Neuronal stem cell (in vitro differentiated cells): ENCODE measurements at regions not wholly inside any gene's neighbourhood (a gene's known extent, or its start where the extent isn't known, plus 50 kb on each side); places are given as distances from the start of the nearest gene placed in this dataset.

Experiments
- DNase-seq: peaks from one replicate; pipeline ENCODE4 v3.0.0-alpha.2; 2013; ENCODE audit warnings: low spot score
- H2AFZ ChIP-seq: one replicate; pipeline ENCODE4 v1.6.1; 2013; ENCODE audit warnings: mild to moderate bottlenecking, low read length, inconsistent platforms
- H2AK5ac ChIP-seq: 2 replicates; pipeline ENCODE4 v1.6.1; 2013; ENCODE audit warnings: low read depth, mild to moderate bottlenecking, inconsistent platforms, low read length, moderate library complexity, mixed read lengths
- H2BK120ac ChIP-seq: 2 replicates; pipeline ENCODE4 v1.6.1; 2013; ENCODE audit warnings: low read depth, mild to moderate bottlenecking, inconsistent platforms, low read length, moderate library complexity, mixed read lengths
- H2BK12ac ChIP-seq: one replicate; pipeline ENCODE4 v1.6.1; 2013; ENCODE audit warnings: low read length, inconsistent platforms
- H2BK15ac ChIP-seq: 2 replicates; pipeline ENCODE4 v1.6.1; 2013; ENCODE audit warnings: mild to moderate bottlenecking, low read length, inconsistent platforms, mixed read lengths
- H2BK5ac ChIP-seq: one replicate; pipeline ENCODE4 v1.6.1; 2013; ENCODE audit warnings: inconsistent platforms, mild to moderate bottlenecking, low read length, moderate library complexity
- H3K14ac ChIP-seq: one replicate; pipeline ENCODE4 v1.6.1; 2013; ENCODE audit warnings: low read length, inconsistent platforms
- H3K18ac ChIP-seq: 2 replicates; pipeline ENCODE4 v1.6.1; 2013; ENCODE audit warnings: low read length, inconsistent platforms
- H3K23ac ChIP-seq: 2 replicates; pipeline ENCODE4 v1.6.1; 2013; ENCODE audit warnings: low read depth, mild to moderate bottlenecking, mixed read lengths, low read length, inconsistent platforms; ENCODE audit not compliant: poor library complexity
- H3K27ac ChIP-seq: replicated peaks from 3 replicates; pipeline ENCODE4 v1.5.1; 2013; ENCODE audit warnings: low read length, inconsistent platforms
- H3K27me3 ChIP-seq, 3 experiments: 2 replicates each; pipeline ENCODE4 v1.6.1; 2013; ENCODE audit warnings: low read length in 3 of 3, mild to moderate bottlenecking in 2 of 3, inconsistent platforms in 1 of 3, low read depth in 1 of 3, mixed read lengths in 1 of 3, moderate library complexity in 1 of 3; ENCODE audit not compliant: control insufficient read depth in 3 of 3, insufficient read depth in 3 of 3
- H3K36me3 ChIP-seq, 2 donors: replicated peaks in 1 of 2; 2 replicates each; pipeline ENCODE4 v1.6.1; 2013; ENCODE audit warnings: low read length in 2 of 2; ENCODE audit not compliant: control insufficient read depth in 2 of 2, insufficient read depth in 2 of 2
- H3K4ac ChIP-seq: 2 replicates; pipeline ENCODE4 v1.6.1; 2013; ENCODE audit warnings: inconsistent platforms, mild to moderate bottlenecking, low read length, moderate library complexity
- H3K4me1 ChIP-seq, 2 donors: 1 replicate in 1 of 2; 2 replicates in 1 of 2; pipeline ENCODE4 v1.6.1; 2013; ENCODE audit warnings: low read length in 2 of 2, low read depth in 1 of 2; ENCODE audit not compliant: control insufficient read depth in 2 of 2, insufficient read depth in 1 of 2
- H3K4me2 ChIP-seq: one replicate; pipeline ENCODE4 v1.6.1; 2013; ENCODE audit warnings: mild to moderate bottlenecking, low read length, inconsistent platforms; ENCODE audit not compliant: insufficient read depth, poor library complexity, severe bottlenecking
- H3K4me3 ChIP-seq, 2 donors: 2 replicates each; pipeline ENCODE4 v1.5.1; 2013; ENCODE audit warnings: low read length in 2 of 2, mild to moderate bottlenecking in 2 of 2, inconsistent platforms in 1 of 2, moderate library complexity in 1 of 2
- H3K79me1 ChIP-seq: one replicate; pipeline ENCODE4 v1.6.1; 2013; ENCODE audit warnings: low read depth, mild to moderate bottlenecking, inconsistent platforms, low read length, moderate library complexity
- H3K9ac ChIP-seq: one replicate; pipeline ENCODE4 v1.6.1; 2013; ENCODE audit warnings: mild to moderate bottlenecking, low read depth, low read length, inconsistent platforms; ENCODE audit not compliant: poor library complexity
- H3K9me3 ChIP-seq, 2 donors: replicated peaks in 1 of 2; 2 replicates each; pipeline versions ENCODE3 to v1.6.1; 2013; ENCODE audit warnings: low read length in 2 of 2, mild to moderate bottlenecking in 2 of 2, inconsistent platforms in 1 of 2, low read depth in 1 of 2, mixed read lengths in 1 of 2, moderate library complexity in 1 of 2; ENCODE audit not compliant: control insufficient read depth in 2 of 2, insufficient read depth in 1 of 2
- H4K8ac ChIP-seq: one replicate; pipeline ENCODE4 v1.6.1; 2013; ENCODE audit warnings: low read depth, mild to moderate bottlenecking, inconsistent platforms, low read length, moderate library complexity
- H4K91ac ChIP-seq: one replicate; pipeline ENCODE4 v1.6.1; 2013; ENCODE audit warnings: low read length, low read depth, mild to moderate bottlenecking, inconsistent platforms; ENCODE audit not compliant: poor library complexity
- WGBS, 2 donors: extraction: QIAGEN DNeasy Blood & Tissue Kit; methylation state at CpG; one replicate each; pipeline ENCODE4 v1.1.7; 2013; ENCODE audit warnings: missing lambda C conversion rate in 2 of 2, mixed read lengths in 1 of 2; ENCODE audit not compliant: insufficient read length in 2 of 2, insufficient replicate concordance in 1 of 2; ENCODE audit errors: extremely low coverage in 2 of 2; 5-methylcytosine and 5-hydroxymethylcytosine counted together

DNA sequence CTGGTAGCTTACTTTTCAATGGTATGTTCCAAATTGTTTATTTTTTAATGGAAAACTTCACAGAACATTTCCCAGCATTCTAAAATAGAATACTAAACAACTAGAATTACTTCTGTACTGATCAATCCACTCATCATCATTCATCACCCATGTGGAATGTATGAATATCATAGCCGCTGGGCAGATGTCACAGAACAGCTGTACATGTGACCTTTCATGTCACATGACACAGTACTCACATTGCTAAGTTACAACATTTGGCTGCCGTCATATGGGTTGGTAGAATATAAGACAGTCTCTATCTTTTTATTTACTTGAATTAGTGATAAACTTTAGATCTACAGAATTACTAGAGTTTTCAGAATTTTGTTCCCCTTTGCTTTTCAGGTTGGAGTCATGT is 387.6 kb downstream of the ZEB2 start:
- Histone ChIP-seq H2AK5ac (no peak overlapping the region), H3K79me1 (no peaks in the 10 kb centered on the region), H3K27me3 (no peaks in the 10 kb centered on the region), H4K8ac (no peak overlapping the region), H3K14ac (no peak overlapping the region), H2BK12ac (no peak overlapping the region), H2BK15ac (no peak overlapping the region), H3K4ac (no peak overlapping the region), H2BK120ac (no peak overlapping the region), H3K27ac (no peak overlapping the region), H3K23ac (no peak overlapping the region), H3K9ac (no peak overlapping the region), H2BK5ac (no peak overlapping the region), H3K18ac (no peak overlapping the region), H2AFZ (no peak overlapping the region), H3K9me3 (no peaks in the 10 kb centered on the region), H3K4me1 (peaks cover 0 to 2% of the 10 kb centered on the region in 2 donors), H3K4me2 (no peak overlapping the region), H4K91ac (no peak overlapping the region), H3K4me3 (no peak overlapping the region), H3K36me3 (no peaks in the 10 kb centered on the region)
- WGBS, 2 donors = no CpG with 5 or more reads among the region's 2 CpGs
- no peak for DNase-seq

DNA sequence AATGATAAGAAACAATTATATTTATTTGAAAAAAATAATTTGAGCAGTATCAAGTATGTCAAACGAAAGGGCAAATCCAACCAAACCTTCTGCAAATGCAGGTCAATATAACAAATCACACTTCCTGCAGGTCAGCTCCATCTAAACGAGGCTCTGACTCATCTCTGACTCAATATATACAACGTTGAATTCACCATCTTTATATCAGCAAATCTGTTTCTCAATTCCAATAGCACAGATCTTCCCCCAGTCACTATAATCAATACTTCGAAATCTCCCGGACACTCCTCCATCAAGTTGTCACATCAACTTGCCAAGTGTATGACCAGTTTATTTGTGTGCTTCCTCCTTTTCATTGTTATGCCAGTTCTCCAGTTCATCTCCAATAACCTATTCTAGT is 388.9 kb downstream of the ZEB2 start:
- H2BK12ac ChIP-seq = no peak overlapping the region
- H3K9ac ChIP-seq = no peak overlapping the region
- H3K4me1 ChIP-seq = no peaks in the 10 kb centered on the region
- H3K18ac ChIP-seq = no peak overlapping the region
- H2BK5ac ChIP-seq = no peak overlapping the region
- H3K27me3 ChIP-seq = no peaks in the 10 kb centered on the region
- no peak overlapping the region for H2BK120ac ChIP-seq
- no peak for DNase-seq
- H3K4me3 ChIP-seq = no peak overlapping the region
- H4K91ac ChIP-seq = no peak overlapping the region
- H3K4ac ChIP-seq = no peak overlapping the region
- no peak overlapping the region for H3K4me2 ChIP-seq
- no peak overlapping the region for H2AFZ ChIP-seq
- WGBS, 2 donors = no CpG with 5 or more reads among the region's 5 CpGs
- no peak overlapping the region for H2AK5ac ChIP-seq
- no peaks in the 10 kb centered on the region for H3K36me3 ChIP-seq
- no peak overlapping the region for H3K14ac ChIP-seq
- no peak overlapping the region for H2BK15ac ChIP-seq
- no peak overlapping the region for H3K23ac ChIP-seq
- H3K27ac ChIP-seq = no peak overlapping the region
- no peak overlapping the region for H4K8ac ChIP-seq
- H3K9me3 ChIP-seq = no peaks in the 10 kb centered on the region
- no peaks in the 10 kb centered on the region for H3K79me1 ChIP-seq

DNA sequence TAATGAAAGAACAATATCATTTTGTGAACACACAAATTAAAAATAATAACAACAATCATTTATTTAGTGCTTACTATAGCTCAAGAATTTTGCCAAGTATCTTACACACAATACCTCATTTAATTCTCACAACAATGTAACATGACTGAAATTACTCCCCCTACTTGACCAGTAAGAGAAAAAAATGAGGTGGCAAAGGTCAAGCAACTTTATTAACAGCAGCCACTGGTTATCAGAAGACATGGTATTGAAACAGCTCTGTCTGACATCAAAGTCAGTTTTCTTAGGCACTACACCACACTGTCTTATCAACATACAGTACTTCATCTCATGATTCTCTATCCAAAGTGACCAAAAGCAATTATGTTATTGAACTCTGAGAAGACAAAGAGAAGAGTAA is 389.4 kb downstream of the ZEB2 start:
- Histone ChIP-seq H3K27ac (no peak overlapping the region), H3K4me1 (no peaks in the 10 kb centered on the region), H3K14ac (no peak overlapping the region), H3K4ac (no peak overlapping the region), H4K91ac (no peak overlapping the region), H3K27me3 (no peaks in the 10 kb centered on the region), H3K9ac (no peak overlapping the region), H2AFZ (no peak overlapping the region), H2AK5ac (no peak overlapping the region), H3K36me3 (no peaks in the 10 kb centered on the region), H3K79me1 (no peaks in the 10 kb centered on the region), H2BK120ac (no peak overlapping the region), H3K18ac (no peak overlapping the region), H4K8ac (no peak overlapping the region), H3K23ac (no peak overlapping the region), H3K4me3 (no peak overlapping the region), H3K4me2 (no peak overlapping the region), H3K9me3 (no peaks in the 10 kb centered on the region), H2BK12ac (no peak overlapping the region), H2BK5ac (no peak overlapping the region), H2BK15ac (no peak overlapping the region)
- no peak for DNase-seq

DNA sequence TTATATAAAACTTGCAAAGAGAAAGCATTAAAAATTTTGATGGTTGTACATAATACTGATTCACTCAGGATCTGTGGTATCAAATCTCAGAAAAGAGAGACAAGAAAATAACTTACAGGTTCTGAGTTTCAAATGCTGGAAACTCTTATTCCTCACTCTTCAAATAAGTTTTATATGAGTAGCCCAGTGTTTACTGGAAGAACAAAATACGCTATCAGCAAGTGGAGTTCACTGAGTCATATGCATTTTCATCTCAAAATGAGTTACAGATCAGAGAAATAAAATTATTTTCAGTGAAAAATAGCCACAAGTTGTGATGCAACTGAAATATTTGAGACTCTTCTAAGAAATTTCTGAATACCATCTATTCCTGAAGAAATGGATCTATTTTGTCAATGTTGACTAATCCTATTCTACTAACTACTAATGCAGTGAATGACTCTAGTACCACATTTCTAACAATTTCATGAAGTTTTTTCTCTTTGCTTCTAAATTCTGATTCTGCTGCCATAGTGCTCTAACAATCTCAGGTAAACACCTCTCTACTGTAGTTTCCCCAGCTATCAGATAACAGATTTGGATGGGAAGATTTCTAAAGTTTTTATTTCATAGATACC is 391.7 kb downstream of the ZEB2 start:
- no peak overlapping the region for H3K27ac ChIP-seq
- H2AK5ac ChIP-seq = no peak overlapping the region
- DNase-seq = no peak
- H3K4me3 ChIP-seq = no peak overlapping the region
- no peaks in the 10 kb centered on the region for H3K9me3 ChIP-seq
- no peak overlapping the region for H2BK5ac ChIP-seq
- no peaks in the 10 kb centered on the region for H3K4me1 ChIP-seq
- no peak overlapping the region for H4K91ac ChIP-seq
- H3K36me3 ChIP-seq = no peaks in the 10 kb centered on the region
- H3K23ac ChIP-seq = no peak overlapping the region
- no peak overlapping the region for H3K14ac ChIP-seq
- H3K4ac ChIP-seq = no peak overlapping the region
- WGBS, 2 donors = no CpG with 5 or more reads among the region's 1 CpG
- H4K8ac ChIP-seq = no peak overlapping the region
- H2BK15ac ChIP-seq = no peak overlapping the region
- H2BK12ac ChIP-seq = no peak overlapping the region
- H3K4me2 ChIP-seq = no peak overlapping the region
- H3K79me1 ChIP-seq = no peaks in the 10 kb centered on the region
- H3K9ac ChIP-seq = no peak overlapping the region
- H3K18ac ChIP-seq = no peak overlapping the region
- H3K27me3 ChIP-seq = no peaks in the 10 kb centered on the region
- no peak overlapping the region for H2AFZ ChIP-seq
- H2BK120ac ChIP-seq = no peak overlapping the region
